DND-41 (cell line): ENCODE measurements at regions not wholly inside any gene's neighbourhood (a gene's known extent, or its start where the extent isn't known, plus 50 kb on each side); places are given as distances from the start of the nearest gene placed in this dataset.
A peak's percentile ranks its signal among the peaks of the same experiment; 100 is the strongest.

Source experiments
- CTCF ChIP-seq: IDR thresholded peaks from 2 replicates; pipeline ENCODE4 v1.5.1; 2012; ENCODE audit warnings: borderline replicate concordance, low read length, moderate library complexity, mild to moderate bottlenecking; ENCODE audit not compliant: poor library complexity, severe bottlenecking; ENCODE audit errors: extremely low read depth
- EZH2 ChIP-seq: IDR thresholded peaks from 3 replicates; pipeline ENCODE4 v1.6.1; 2012; ENCODE audit warnings: borderline replicate concordance, low read depth, mild to moderate bottlenecking, moderate library complexity, low read length, inconsistent platforms; ENCODE audit not compliant: severe bottlenecking

GRCh38 chr7:57308631-57309408, 141.2 kb upstream of the ZNF716 start:
- peak; percentile 52 for TF ChIP-seq CTCF
- no peak for TF ChIP-seq EZH2
